ENCODE measurements at regions not wholly inside any gene's neighbourhood (a gene's known extent, or its start where the extent isn't known, plus 50 kb on each side); places are given as distances from the start of the nearest gene placed in this dataset.

DNA sequence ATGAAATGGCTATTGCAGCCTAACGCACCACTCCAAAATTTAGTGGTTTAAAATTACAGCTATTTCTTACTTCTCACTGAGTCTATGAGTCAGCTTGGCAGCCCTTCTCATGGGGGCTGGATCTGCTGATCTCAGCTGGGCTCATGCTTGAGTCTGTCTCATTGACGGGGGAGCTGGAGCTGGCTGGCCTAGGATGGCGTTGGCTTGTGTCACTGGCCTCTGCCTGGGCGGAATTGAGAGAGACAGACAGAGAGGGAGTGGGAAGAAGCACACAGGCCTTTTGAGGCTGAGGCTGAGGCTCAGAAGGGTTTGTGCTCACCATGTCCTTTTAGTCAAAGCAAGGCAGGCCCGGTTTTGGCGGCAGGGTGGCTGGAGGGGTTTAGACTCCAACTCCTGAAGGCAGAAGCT is 412.1 kb upstream of the MYT1L start:
- TF ChIP-seq, protein P1, sequence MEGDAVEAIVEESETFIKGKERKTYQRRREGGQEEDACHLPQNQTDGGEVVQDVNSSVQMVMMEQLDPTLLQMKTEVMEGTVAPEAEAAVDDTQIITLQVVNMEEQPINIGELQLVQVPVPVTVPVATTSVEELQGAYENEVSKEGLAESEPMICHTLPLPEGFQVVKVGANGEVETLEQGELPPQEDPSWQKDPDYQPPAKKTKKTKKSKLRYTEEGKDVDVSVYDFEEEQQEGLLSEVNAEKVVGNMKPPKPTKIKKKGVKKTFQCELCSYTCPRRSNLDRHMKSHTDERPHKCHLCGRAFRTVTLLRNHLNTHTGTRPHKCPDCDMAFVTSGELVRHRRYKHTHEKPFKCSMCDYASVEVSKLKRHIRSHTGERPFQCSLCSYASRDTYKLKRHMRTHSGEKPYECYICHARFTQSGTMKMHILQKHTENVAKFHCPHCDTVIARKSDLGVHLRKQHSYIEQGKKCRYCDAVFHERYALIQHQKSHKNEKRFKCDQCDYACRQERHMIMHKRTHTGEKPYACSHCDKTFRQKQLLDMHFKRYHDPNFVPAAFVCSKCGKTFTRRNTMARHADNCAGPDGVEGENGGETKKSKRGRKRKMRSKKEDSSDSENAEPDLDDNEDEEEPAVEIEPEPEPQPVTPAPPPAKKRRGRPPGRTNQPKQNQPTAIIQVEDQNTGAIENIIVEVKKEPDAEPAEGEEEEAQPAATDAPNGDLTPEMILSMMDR (IDR thresholded peaks at IDR 0.05): no peak
- no peak for TF ChIP-seq POLR2AphosphoS5 (IDR thresholded peaks at IDR 0.05)
